ENCODE measurements at regions not wholly inside any gene's neighbourhood (a gene's known extent, or its start where the extent isn't known, plus 50 kb on each side); places are given as distances from the start of the nearest gene placed in this dataset.

- Histone ChIP-seq H3K27me3 (no peaks in the 10 kb centered on the region), H3K9me3 (replicated peaks in 1 of 3) (no peaks in the 10 kb centered on the region), H3K36me3 (replicated peaks in 1 of 2) (no peaks in the 10 kb centered on the region), H3K27ac (no peak overlapping the region), H3K4me1 (replicated peaks in 1 of 2) (no peaks in the 10 kb centered on the region), H3K4me3 (no peak overlapping the region)
- TF ChIP-seq CTCF (IDR thresholded peaks at IDR 0.05) (peak; percentile 47 to 76 (median 72)), POLR2A (IDR thresholded peaks at IDR 0.05) (no peak)
- 28 to 41% (median 33%) methylated on average over 7 of the region's 7 CpGs for WGBS, 4 donors
- peak in 5 of 7 donors; percentile 26 to 39 (median 31) for DNase-seq
- intact Hi-C loops (cut with DNase I) = no loop called here
Measured at GRCh38 chr5:113678924-113679575, 165.6 kb downstream of the YTHDC2 start.

GRCh38 chr5:113680534-113680933, 167.0 kb downstream of the YTHDC2 start:
- TF ChIP-seq POLR2A (IDR thresholded peaks at IDR 0.05) (no peak), CTCF (IDR thresholded peaks at IDR 0.05) (no peak)
- Histone ChIP-seq H3K9me3 (replicated peaks in 1 of 3) (no peaks in the 10 kb centered on the region), H3K4me1 (replicated peaks in 1 of 2) (no peaks in the 10 kb centered on the region), H3K4me3 (no peak overlapping the region), H3K27me3 (no peaks in the 10 kb centered on the region), H3K27ac (no peak overlapping the region), H3K36me3 (replicated peaks in 1 of 2) (no peaks in the 10 kb centered on the region)
- intact Hi-C loops (cut with DNase I) = loop anchor here in 1 of 2 donors (10.0 kb wide), 1 partner anchor 774 kb away; no protein-coding TSS in a partner anchor
- 58 to 64% (median 61%) methylated on average over 2 of the region's 2 CpGs for WGBS, 4 donors
- DNase-seq = no peak

- no peaks in the 10 kb centered on the region for H3K36me3 ChIP-seq (replicated peaks in 1 of 2)
- H3K27me3 ChIP-seq = no peaks in the 10 kb centered on the region
- TF ChIP-seq POLR2A (IDR thresholded peaks at IDR 0.05) (no peak), CTCF (IDR thresholded peaks at IDR 0.05) (peak in 2 of 6 experiments; percentile 10)
- H3K4me3 ChIP-seq = no peak overlapping the region
- DNase-seq = no peak
- H3K4me1 ChIP-seq (replicated peaks in 1 of 2) = no peaks in the 10 kb centered on the region
- no peaks in the 10 kb centered on the region for H3K9me3 ChIP-seq (replicated peaks in 1 of 3)
- no peak overlapping the region for H3K27ac ChIP-seq
- 59 to 69% (median 61%) methylated on average over 5 to 7 of the region's 7 CpGs for WGBS, 4 donors
- intact Hi-C loops (cut with DNase I) = loop anchor here in 1 of 2 donors (10.0 kb wide), 1 partner anchor 772 kb away; no protein-coding TSS in a partner anchor
Measured at GRCh38 chr5:113682497-113683136, 169.1 kb downstream of the YTHDC2 start.

GRCh38 chr5:113683211-113683610, 169.7 kb downstream of the YTHDC2 start:
- Histone ChIP-seq H3K36me3 (replicated peaks in 1 of 2) (no peaks in the 10 kb centered on the region), H3K4me1 (replicated peaks in 1 of 2) (no peaks in the 10 kb centered on the region), H3K9me3 (replicated peaks in 1 of 3) (no peaks in the 10 kb centered on the region), H3K4me3 (no peak overlapping the region), H3K27ac (no peak overlapping the region), H3K27me3 (no peaks in the 10 kb centered on the region)
- WGBS, 4 donors = 81 to 89% (median 87%) methylated on average over 2 of the region's 2 CpGs
- DNase-seq = no peak
- intact Hi-C loops (cut with DNase I) = loop anchor here in 1 of 2 donors (10.0 kb wide), 1 partner anchor 772 kb away; no protein-coding TSS in a partner anchor
- TF ChIP-seq CTCF (IDR thresholded peaks at IDR 0.05) (no peak), POLR2A (IDR thresholded peaks at IDR 0.05) (no peak)
